ENCODE measurements at regions not wholly inside any gene's neighbourhood (a gene's known extent, or its start where the extent isn't known, plus 50 kb on each side); places are given as distances from the start of the nearest gene placed in this dataset.
"Not testable (repeated sequence)": the region's sequence is repeated elsewhere in the genome, so short reads cannot be mapped to it uniquely, and the experiment has no call there.

- no peak for DNase-seq
These were observed 1185.7 kb upstream of the TSPY4 start for GRCh38 chrY:8151561-8151960.

GRCh38 chrY:8128578-8128977 is 1208.7 kb upstream of the TSPY4 start:
- no peak for DNase-seq

GRCh38 chrY:8125907-8126571 is 1211.2 kb upstream of the TSPY4 start:
- DNase-seq, result peak in 3 of 56 donors; percentile 1 to 14 (median 2)

DNA sequence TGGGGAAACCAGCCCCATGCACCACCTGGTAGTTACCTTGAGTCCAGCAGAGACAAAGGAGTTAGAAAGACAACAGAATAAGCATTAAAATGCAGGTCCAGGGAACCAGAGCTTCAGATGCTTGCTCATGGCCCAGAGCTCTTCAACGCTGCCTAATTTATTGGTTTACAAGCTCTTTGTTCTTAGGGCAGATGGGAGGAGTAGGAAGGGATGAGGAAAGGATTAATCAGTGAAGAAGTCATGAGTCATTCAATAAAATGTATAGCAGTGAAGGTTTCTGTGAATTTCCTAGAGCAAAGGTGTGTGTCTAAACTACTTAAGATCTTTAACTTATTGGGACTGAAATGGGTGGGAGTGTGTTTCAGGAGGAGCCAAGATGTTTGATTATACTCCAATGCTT is 1210.3 kb upstream of the AMELY start:
- no peak for DNase-seq

- no peak for DNase-seq
These were observed 1182.9 kb upstream of the AMELY start for GRCh38 chrY:8094429-8094828.

GRCh38 chrY:8092926-8093325 is 1181.4 kb upstream of the AMELY start:
- DNase-seq, result no peak

- no peak for DNase-seq
These were observed 1174.4 kb upstream of the AMELY start for GRCh38 chrY:8085925-8086324.

GRCh38 chrY:8084192-8084591 is 1172.6 kb upstream of the AMELY start:
- DNase-seq, result no peak

DNA sequence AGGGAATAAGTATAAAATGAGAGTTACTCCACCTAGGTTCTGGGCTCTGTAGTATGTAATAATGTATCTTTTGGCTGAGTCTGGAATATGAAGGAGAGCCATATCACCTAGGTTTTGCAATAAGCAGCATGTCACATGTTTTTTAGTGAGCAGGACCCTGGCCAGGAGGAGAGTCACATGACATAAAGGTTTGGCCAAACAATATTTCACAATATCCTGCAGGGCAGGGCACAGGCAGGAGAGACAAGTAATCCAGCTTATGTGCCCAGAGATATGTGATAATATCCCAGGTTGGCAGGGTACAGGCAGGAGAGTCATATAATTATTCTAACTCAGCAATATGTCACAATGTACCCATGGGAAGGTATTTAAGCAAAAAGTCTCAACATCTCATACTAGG is 1169.6 kb upstream of the AMELY start:
- DNase-seq, result no peak

DNA sequence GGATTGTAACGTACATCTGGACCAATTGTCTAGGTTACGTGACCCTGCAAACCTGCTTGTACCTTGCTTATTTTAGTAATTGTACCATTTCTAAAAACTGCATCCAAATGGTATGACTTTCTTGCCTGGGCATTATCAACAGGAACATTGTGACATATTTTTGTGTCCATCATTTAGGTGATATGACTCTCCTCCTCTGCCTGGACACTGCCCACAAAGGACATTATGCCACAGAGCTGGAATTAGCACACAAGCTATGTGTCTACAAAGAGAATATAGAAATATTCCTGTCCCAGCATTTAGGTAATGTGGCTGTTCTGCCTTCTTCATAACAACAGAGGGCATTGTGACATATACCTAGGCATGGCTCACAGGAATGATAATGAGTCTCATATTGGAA is 1153.7 kb upstream of the AMELY start:
- DNase-seq, result no peak

DNA sequence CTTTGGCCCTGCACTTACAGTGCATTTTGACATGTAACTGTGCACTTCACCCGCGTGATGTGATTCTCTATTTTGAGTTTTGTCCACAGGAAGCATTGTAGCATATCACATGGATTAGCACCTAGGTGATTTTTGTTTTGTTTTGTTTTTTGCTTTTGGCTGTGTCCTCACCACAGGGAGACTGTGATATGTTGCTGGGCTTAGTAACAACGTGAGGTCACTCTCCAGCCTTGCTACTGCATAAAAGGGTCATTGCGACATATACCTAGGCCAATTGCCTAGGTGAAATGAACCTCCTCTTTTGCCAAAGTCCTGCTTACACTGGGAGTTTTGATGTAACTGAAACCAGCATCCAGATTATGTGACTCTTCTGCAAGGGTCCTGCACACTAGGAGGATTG is 1152.9 kb upstream of the AMELY start:
- DNase-seq, result no peak

DNA sequence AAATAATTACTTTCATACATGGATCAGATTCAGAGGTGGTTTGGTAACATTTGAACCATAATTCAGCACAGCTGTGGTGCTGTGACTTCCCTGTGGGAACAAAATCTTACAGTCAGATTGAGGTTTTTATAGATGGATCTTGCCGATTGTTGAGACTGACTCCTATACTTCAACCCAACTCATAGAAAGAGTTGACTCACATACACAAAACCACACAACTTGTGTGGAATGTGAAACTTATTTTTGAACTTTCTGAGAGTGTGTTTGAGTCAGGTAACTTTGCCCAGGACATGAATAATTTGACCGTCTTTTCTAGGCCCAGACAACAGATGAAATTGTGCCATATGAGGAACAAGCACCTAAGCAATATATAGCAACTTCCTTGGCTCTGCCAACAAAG is 1152.4 kb upstream of the AMELY start:
- DNase-seq, result no peak

GRCh38 chrY:8058613-8059012 is 1147.1 kb upstream of the AMELY start:
- DNase-seq, result no peak

DNA sequence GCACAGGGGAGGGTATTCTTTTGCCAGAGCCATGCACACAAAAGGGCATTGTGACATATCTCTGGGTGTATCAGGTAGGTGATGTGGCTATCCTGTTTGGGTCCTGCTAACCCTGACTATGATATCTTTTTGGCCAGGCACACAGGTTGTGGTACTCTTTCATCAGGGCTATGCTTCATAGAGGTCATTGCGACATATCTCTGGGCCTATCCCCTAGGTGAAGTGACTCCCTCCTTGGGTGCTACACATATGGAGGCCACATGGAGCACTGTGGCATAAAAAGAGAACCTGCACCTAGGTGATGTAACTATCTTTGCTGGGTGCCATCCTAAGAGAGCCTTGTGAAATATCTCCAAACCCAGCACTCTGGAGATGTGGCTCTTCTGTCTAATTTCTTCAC is 1139.8 kb upstream of the AMELY start:
- DNase-seq, result no peak

DNA sequence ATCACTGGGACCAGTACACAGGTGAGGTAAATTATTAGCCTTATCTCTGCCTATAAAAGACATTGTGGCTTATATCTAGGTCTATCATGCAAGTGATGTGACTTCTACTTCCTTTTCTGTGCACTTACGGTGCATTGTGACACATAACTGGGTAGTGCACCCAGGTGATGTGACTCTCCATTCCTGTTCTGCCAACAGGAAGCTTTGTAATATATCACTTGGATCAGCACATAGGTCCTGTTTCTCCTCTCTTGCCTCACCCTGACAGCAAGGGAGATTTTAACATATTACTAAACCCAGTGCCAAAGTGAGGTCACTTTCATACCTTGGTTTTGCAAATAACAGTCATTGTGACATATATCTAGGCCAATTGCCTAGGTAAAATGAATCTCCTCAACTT is 1129.7 kb upstream of the AMELY start:
- no peak for DNase-seq

DNA sequence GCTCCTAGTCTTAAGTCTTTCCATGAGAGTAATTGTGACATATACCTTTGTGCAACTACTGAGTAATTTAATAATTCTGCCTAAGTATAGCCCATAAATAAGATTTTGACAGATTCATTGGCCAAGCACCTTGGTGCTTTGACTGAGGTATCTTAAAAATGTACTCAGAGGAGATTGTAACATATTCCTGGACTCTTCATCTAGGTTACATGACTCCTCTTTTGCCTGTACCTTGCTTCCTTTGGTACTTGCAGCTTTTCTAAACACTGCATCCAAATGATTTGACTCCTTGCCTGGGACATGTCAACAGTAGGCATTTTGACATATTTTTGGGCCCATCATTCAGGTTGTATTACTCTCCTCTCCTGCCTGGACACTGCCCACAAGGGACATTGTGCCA is 1125.0 kb upstream of the AMELY start:
- no peak for DNase-seq

GRCh38 chrY:8035653-8036052 is 1124.1 kb upstream of the AMELY start:
- no peak for DNase-seq

DNA sequence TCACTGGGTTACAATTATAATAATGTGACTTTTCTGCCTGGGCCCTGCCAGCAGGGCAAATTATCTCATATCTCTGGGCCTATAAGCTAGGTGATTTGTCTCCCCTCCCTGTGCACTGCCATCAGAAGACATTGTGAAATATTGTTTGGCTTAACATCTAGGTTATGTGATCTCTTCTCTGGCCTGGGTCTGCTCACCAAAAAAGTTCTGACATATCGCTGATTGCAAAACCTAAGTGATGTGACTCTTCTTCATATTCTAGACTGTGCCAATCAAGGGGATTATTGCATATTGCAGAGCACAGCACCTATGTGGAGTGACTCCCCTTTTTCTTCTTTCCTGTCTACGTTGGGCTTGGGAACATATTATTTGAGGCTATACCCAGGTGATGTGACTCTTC is 1123.1 kb upstream of the AMELY start:
- DNase-seq, result no peak

GRCh38 chrY:8033200-8033599 is 1121.6 kb upstream of the AMELY start:
- no peak for DNase-seq

DNA sequence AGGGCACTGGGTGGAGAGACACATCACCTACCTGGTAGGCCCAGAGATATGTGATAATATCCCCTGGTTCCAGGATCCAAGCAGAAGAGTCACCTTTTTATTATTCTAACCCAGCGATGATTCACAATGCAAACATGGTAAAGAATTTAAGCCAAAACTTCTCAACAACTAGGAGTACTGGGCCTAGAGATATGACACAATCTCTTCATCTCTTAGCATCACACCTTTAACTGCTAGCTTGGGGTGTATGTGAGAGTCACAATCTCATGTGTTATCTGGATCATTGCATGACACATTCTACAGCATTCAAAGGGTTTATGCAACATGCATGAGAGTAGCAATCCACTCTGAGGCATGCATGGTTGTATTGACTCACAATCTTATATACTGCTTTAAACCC is 1109.0 kb upstream of the AMELY start:
- DNase-seq, result no peak

DNA sequence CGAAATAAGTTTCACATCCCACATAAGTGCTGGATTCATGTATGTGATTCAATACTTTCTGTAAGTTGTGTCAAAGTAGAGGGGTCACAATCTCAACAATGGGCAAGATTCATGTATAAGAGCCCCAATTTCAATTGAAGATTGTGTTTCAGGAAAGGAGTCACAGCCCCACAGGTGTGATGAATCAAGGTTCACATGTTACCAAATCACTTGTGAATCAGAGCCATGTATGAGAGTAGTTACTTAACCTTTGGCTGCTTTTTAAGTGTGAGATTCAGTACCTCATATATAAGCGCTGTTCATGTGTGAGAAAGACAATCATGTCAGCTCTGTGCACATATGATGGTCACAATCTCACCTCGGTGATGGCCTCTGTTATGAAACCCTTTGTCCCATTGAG is 1100.0 kb upstream of the AMELY start:
- DNase-seq, result no peak

DNA sequence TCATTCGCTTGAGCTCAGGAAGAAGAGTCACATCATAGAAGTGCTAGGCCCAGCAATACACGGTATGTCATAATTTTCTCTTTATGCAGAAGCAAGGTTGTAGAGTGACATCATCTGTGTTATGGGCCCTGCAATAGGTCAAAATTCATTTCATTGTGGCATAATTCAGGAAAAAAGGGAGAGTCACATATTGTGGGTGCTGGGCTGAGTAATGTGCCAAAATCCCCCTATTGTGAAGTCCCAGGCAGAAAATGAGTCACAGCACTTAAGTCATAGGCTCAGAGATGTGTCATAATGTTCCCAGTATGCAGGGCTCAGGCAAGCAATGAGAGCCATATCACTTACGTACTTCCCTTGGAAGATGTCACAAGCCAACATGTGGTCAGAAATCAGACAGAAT is 1092.6 kb upstream of the AMELY start:
- peak in 2 of 56 donors; percentile 0 for DNase-seq

GRCh38 chrY:7996726-7997125 is 1085.2 kb upstream of the AMELY start:
- no peak for DNase-seq

DNA sequence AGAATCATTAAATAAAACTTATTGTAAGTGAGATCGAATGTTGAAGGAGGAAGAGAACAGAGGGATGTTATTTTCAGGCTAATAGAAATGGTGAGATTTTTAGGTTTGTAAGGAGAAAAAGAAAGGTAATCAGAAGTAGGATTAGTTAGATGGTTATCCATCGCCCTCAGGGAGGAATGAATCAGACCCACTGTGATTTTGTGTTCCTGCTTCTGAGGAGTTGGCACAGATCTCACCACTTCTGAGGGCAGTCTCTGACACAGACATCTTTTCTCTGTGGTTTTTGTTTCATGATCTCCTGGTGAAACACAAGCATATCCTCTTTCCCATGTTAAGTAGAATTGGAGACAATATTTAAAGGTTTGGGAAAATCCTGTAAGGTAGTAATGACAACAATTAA is 1083.2 kb upstream of the AMELY start:
- not testable (repeated sequence) for DNase-seq

All from nucleus accumbens (tissue), 56 donors.